CD14-positive monocyte (primary cell): ENCODE measurements at regions not wholly inside any gene's neighbourhood (a gene's known extent, or its start where the extent isn't known, plus 50 kb on each side); places are given as distances from the start of the nearest gene placed in this dataset.

Experiments
- DNase-seq, 3 donors: peaks; one replicate each; pipeline ENCODE4 v3.0.0-alpha.2; 2011 to 2022
- H2AFZ ChIP-seq: 2 replicates; pipeline ENCODE4 v1.6.0; 2012; ENCODE audit warnings: mild to moderate bottlenecking, low read depth, low read length, inconsistent platforms; ENCODE audit not compliant: insufficient read depth, poor library complexity, severe bottlenecking
- H3K27ac ChIP-seq, 2 donors: 1 replicate in 1 of 2; 2 replicates in 1 of 2; pipeline ENCODE4 v1.5.1; 2012 to 2013; ENCODE audit warnings: low read length in 2 of 2, control low read depth in 1 of 2, inconsistent platforms in 1 of 2, low read depth in 1 of 2, mild to moderate bottlenecking in 1 of 2
- H3K27me3 ChIP-seq, 2 donors: one replicate each; pipeline versions ENCODE4 v1.6.0 to v1.6.1; 2011 to 2013; ENCODE audit warnings: low read length in 2 of 2; ENCODE audit not compliant: control insufficient read depth in 2 of 2, insufficient read depth in 2 of 2
- H3K36me3 ChIP-seq, 2 donors: replicated peaks in 1 of 2; 1 replicate in 1 of 2; 2 replicates in 1 of 2; pipeline versions ENCODE4 v1.5.1 to v1.6.1; 2012 to 2013; ENCODE audit warnings: low read length in 2 of 2, control low read depth in 1 of 2, inconsistent platforms in 1 of 2, mild to moderate bottlenecking in 1 of 2; ENCODE audit not compliant: insufficient read depth in 2 of 2, control insufficient read depth in 1 of 2
- H3K4me1 ChIP-seq, 2 donors: 1 replicate in 1 of 2; 2 replicates in 1 of 2; pipeline versions ENCODE4 v1.5.1 to v1.6.1; 2012 to 2013; ENCODE audit warnings: low read length in 2 of 2, control low read depth in 1 of 2, inconsistent platforms in 1 of 2, mild to moderate bottlenecking in 1 of 2, moderate library complexity in 1 of 2; ENCODE audit not compliant: insufficient read depth in 2 of 2, control insufficient read depth in 1 of 2
- H3K4me2 ChIP-seq: replicated peaks from 2 replicates; pipeline ENCODE3; 2012; ENCODE audit warnings: low read length, moderate library complexity, mild to moderate bottlenecking; ENCODE audit not compliant: poor library complexity, severe bottlenecking; ENCODE audit errors: extremely low read depth
- H3K4me3 ChIP-seq, 3 experiments: fragments of 200-600 bp in 1 of 3; sonication (generic) in 1 of 3; replicated peaks in 1 of 3; 1 replicate in 2 of 3; 2 replicates in 1 of 3; pipeline ENCODE4 v1.5.1; 2011 to 2013; ENCODE audit warnings: low read length in 3 of 3, mild to moderate bottlenecking in 3 of 3, control low read depth in 2 of 3, low read depth in 2 of 3, inconsistent platforms in 1 of 3, moderate library complexity in 1 of 3
- H3K79me2 ChIP-seq: 2 replicates; pipeline ENCODE4 v1.6.0; 2012; ENCODE audit warnings: mild to moderate bottlenecking, control low read depth, inconsistent platforms, low read length, moderate library complexity; ENCODE audit not compliant: insufficient read depth
- H3K9ac ChIP-seq: 2 replicates; pipeline ENCODE4 v1.6.0; 2017; ENCODE audit warnings: low read length, mild to moderate bottlenecking; ENCODE audit not compliant: insufficient read depth, poor library complexity, severe bottlenecking
- H3K9me3 ChIP-seq, 2 donors: replicated peaks in 1 of 2; 1 replicate in 1 of 2; 2 replicates in 1 of 2; pipeline versions ENCODE4 v1.5.1 to v1.6.1; 2012 to 2013; ENCODE audit warnings: low read length in 2 of 2, control low read depth in 1 of 2; ENCODE audit not compliant: control insufficient read depth in 1 of 2, insufficient read depth in 1 of 2
- H4K20me1 ChIP-seq: 2 replicates; pipeline ENCODE4 v1.6.0; 2012; ENCODE audit warnings: mild to moderate bottlenecking, low read length, control low read depth, moderate library complexity; ENCODE audit not compliant: insufficient read depth
- H3K27ac Mint-ChIP-seq, 7 donors: one replicate each; pipeline ENCODE4 v1.8.0; 2020; ENCODE audit warnings: mild to moderate bottlenecking in 7 of 7, mixed read lengths in 7 of 7, moderate library complexity in 6 of 7, inconsistent platforms in 2 of 7
- H3K27me3 Mint-ChIP-seq, 3 donors: one replicate each; pipeline ENCODE4 v1.8.0; 2021 to 2022; ENCODE audit warnings: low read depth in 3 of 3, mild to moderate bottlenecking in 3 of 3, mixed read lengths in 3 of 3, moderate library complexity in 3 of 3, inconsistent platforms in 1 of 3
- H3K36me3 Mint-ChIP-seq, 2 donors: one replicate each; pipeline ENCODE4 v1.8.0; 2020; ENCODE audit warnings: mixed read lengths in 2 of 2, inconsistent platforms in 1 of 2, mild to moderate bottlenecking in 1 of 2
- H3K4me1 Mint-ChIP-seq: one replicate; pipeline ENCODE4 v1.8.0; 2020; ENCODE audit warnings: mild to moderate bottlenecking, mixed read lengths
- H3K4me3 Mint-ChIP-seq, 2 donors: one replicate each; pipeline ENCODE4 v1.8.0; 2020; ENCODE audit warnings: mild to moderate bottlenecking in 2 of 2, mixed read lengths in 2 of 2, moderate library complexity in 1 of 2
- H3K9me3 Mint-ChIP-seq, 7 donors: one replicate each; pipeline ENCODE4 v1.8.0; 2020 to 2022; ENCODE audit warnings: mixed read lengths in 7 of 7, mild to moderate bottlenecking in 6 of 7, moderate library complexity in 6 of 7, inconsistent platforms in 2 of 7
- WGBS: methylation state at CpG from one replicate; pipeline ENCODE4 v1.1.5; 2013; ENCODE audit warnings: missing lambda C conversion rate; ENCODE audit not compliant: insufficient coverage; 5-methylcytosine and 5-hydroxymethylcytosine counted together
- intact Hi-C, 2 donors: fragments of 100-400 bp; cut with micrococcal nuclease; formaldehyde crosslinking; loops; one replicate each; pipeline versions ENCODE4 v1.15.0 to v1.15.1; 2023
- TF ChIP-seq, protein P1 (sequence below): fragments of 200-600 bp; IDR thresholded peaks from one replicate; pipeline ENCODE4 v1.8.0; 2022; ENCODE audit warnings: antibody characterized with exemption, mild to moderate bottlenecking

DNA sequence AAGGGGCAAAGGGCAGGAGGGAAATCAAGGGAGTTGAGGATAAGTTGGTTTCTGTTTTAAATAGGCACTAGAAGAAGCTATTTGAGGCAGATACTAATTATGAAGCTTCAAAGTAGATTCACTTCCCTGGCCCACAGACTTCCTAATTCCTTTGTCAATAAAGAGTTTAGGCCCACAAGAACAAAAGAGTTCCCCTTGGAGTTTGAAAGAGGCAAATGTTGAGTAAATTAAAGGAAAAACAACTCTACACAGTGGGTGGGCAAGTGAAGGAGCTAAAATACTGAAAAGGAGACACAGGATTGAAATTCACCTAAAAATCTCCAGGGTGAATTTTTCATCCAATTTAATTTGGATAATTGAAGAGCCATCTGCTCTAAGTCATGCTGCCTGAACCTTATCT lies 411.7 kb upstream of the RORA start:
- Mint-ChIP-seq H3K27ac (no peak overlapping the region), H3K9me3 (no peaks in the 10 kb centered on the region), H3K4me3 (no peak overlapping the region), H3K36me3 (no peaks in the 10 kb centered on the region), H3K4me1 (no peaks in the 10 kb centered on the region), H3K27me3 (peaks cover 0 to 2% (median 2%) of the 10 kb centered on the region in 3 donors)
- Histone ChIP-seq H3K27ac (no peak overlapping the region), H2AFZ (no peak overlapping the region), H3K9ac (no peak overlapping the region), H3K4me3 (no peak overlapping the region), H3K4me2 (no peak overlapping the region), H3K9me3 (no peaks in the 10 kb centered on the region), H3K27me3 (no peaks in the 10 kb centered on the region), H3K79me2 (no peaks in the 10 kb centered on the region), H4K20me1 (no peaks in the 10 kb centered on the region), H3K4me1 (no peaks in the 10 kb centered on the region), H3K36me3 (no peaks in the 10 kb centered on the region)
- TF ChIP-seq, protein P1, sequence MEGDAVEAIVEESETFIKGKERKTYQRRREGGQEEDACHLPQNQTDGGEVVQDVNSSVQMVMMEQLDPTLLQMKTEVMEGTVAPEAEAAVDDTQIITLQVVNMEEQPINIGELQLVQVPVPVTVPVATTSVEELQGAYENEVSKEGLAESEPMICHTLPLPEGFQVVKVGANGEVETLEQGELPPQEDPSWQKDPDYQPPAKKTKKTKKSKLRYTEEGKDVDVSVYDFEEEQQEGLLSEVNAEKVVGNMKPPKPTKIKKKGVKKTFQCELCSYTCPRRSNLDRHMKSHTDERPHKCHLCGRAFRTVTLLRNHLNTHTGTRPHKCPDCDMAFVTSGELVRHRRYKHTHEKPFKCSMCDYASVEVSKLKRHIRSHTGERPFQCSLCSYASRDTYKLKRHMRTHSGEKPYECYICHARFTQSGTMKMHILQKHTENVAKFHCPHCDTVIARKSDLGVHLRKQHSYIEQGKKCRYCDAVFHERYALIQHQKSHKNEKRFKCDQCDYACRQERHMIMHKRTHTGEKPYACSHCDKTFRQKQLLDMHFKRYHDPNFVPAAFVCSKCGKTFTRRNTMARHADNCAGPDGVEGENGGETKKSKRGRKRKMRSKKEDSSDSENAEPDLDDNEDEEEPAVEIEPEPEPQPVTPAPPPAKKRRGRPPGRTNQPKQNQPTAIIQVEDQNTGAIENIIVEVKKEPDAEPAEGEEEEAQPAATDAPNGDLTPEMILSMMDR = no peak
- intact Hi-C loops = no loop called here
- no peak for DNase-seq

DNA sequence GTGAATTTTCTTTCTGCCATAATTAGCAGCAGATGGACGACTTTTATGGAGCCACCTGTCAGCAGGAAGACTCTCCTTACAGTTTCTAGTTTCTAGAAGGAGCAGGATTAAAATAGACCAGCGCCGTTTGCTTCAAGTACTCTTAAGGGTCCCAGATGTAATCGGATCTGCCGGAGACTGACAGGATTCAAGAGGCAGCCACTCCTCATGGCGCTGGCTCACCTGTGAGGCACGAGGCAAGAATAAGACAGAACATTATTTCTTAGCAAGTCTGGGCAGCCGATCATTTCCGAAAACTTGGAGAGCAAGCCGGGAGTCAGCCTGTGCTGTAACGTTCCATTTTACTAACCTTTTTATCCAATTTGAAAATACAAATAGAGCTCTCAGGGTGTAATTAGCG lies 410.4 kb upstream of the RORA start:
- H3K4me3 Mint-ChIP-seq = no peak overlapping the region

More for the DNA sequence above, 410.4 kb upstream of the RORA start:
- 83% methylated on average over 11 of the region's 12 CpGs for WGBS
- H3K79me2 ChIP-seq = no peaks in the 10 kb centered on the region
- no peaks in the 10 kb centered on the region for H3K36me3 ChIP-seq
- no peaks in the 10 kb centered on the region for H3K36me3 Mint-ChIP-seq
- H2AFZ ChIP-seq = no peak overlapping the region
- intact Hi-C loops = no loop called here
- no peak for DNase-seq
- H4K20me1 ChIP-seq = no peaks in the 10 kb centered on the region
- TF ChIP-seq, protein P1 = no peak
- H3K9me3 Mint-ChIP-seq = no peaks in the 10 kb centered on the region
- no peaks in the 10 kb centered on the region for H3K27me3 ChIP-seq
- H3K27ac Mint-ChIP-seq = no peak overlapping the region
- H3K4me2 ChIP-seq = no peak overlapping the region
- H3K9me3 ChIP-seq = no peaks in the 10 kb centered on the region
- H3K4me3 ChIP-seq = no peak overlapping the region
- H3K4me1 Mint-ChIP-seq = no peaks in the 10 kb centered on the region
- H3K9ac ChIP-seq = no peak overlapping the region
- no peak overlapping the region for H3K27ac ChIP-seq
- peaks cover 0 to 2% (median 0%) of the 10 kb centered on the region in 3 donors for H3K27me3 Mint-ChIP-seq
- H3K4me1 ChIP-seq = no peaks in the 10 kb centered on the region
